HG03457 (cell line): ENCODE measurements at regions not wholly inside any gene's neighbourhood (a gene's known extent, or its start where the extent isn't known, plus 50 kb on each side); places are given as distances from the start of the nearest gene placed in this dataset.
"Not testable (repeated sequence)": the region's sequence is repeated elsewhere in the genome, so short reads cannot be mapped to it uniquely, and the experiment has no call there.

ENCODE experiments used
- ATAC-seq: cut with Tn5 transposase; IDR thresholded peaks from one replicate; pipeline ENCODE4 v1.9.1; 2021; ENCODE audit warnings: moderate number of reproducible peaks; ENCODE audit not compliant: unreplicated experiment

DNA sequence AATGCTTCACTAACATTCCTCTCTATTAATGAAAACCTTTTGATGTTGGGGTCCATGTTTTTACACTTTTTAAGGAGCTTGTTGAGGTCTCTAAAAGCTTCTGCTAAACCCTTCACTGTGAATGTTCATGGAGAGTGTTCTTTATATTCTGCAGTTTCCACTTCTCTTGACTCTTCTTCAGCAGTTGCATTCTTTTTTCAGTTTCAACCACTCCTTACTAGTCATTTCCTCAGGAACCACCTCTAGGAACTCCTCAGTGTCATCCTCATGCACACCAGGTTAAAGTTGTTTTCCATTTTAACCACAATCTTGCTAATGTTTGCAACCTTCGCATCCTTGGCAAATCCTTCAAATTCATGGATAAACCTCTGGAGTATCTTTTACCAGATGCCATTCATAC lies 821.6 kb downstream of the ANKRD7 start:
- ATAC-seq = no peak

DNA sequence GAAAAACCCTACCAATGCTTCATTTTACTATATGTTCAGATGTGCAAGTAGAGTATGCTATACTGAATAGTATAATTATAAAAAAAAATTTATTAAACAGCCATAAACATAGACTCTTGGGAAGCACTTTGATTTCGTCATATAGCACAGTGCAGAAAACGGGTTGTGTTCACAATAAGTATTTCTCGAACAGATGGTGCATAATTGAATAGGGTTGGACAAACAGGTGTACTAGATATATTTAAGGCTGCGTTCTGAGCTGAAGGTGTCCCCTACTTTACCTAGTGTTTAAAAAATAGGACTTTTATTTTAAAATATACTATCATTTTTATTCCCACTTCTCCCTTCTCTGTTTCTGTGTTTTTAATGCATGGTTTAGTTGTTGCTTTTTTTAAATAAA lies 841.5 kb downstream of the ANKRD7 start:
- ATAC-seq = no peak

DNA sequence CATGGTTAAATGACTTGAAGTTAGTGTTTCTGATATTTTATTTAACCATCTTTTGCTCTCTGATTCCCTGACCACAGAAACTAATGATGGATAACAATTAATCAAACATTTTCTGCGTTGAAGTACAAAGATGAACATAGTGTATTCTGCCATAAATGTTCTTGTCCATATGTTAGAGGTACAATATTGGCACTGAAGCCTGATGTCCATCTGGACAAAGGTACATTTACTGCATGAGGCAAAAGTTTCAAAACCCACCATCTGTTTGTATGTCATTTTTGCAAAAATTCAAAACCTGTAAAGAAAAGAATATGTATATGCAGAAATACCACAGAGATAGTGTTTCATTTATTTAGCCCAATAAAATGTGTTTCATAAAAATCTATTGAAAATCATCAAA lies 861.5 kb downstream of the ANKRD7 start:
- no peak for ATAC-seq

DNA sequence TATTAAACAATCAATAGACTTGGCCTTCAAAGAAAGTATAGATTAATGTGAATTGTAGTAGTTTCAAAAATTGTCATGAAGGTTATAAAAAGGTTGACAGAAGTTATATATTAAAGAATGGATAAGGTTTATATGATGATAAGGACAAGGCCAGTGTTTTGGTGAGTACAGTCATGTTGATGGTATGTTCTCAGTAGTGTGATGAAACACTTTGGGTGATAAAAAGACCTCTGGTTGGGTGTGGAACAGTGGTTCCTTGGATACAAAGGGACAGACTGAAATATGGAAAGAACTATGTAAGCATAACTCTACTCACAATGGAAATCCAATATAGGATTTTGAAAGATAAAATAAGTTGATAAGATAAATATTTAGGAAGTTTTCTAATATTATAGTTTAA lies 866.3 kb downstream of the ANKRD7 start:
- ATAC-seq = no peak

DNA sequence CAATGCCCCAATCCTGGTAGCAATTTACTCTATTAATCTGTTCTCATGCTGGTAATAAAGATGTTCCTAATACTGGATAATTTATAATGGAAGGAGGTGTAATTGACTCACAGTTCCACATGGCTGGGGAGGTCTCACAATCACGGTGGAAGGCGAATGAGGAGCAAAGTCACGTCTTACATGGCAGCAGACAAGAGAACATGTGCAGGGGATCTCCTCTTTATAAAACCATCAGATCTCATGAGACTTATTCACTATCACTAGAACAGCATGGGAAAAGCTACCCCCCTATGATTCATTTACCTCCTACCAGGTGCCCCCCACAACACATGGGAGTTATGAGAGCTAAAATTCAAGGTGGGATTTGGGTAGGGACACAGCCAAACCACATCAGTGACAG lies 872.2 kb downstream of the ANKRD7 start:
- no peak for ATAC-seq

DNA sequence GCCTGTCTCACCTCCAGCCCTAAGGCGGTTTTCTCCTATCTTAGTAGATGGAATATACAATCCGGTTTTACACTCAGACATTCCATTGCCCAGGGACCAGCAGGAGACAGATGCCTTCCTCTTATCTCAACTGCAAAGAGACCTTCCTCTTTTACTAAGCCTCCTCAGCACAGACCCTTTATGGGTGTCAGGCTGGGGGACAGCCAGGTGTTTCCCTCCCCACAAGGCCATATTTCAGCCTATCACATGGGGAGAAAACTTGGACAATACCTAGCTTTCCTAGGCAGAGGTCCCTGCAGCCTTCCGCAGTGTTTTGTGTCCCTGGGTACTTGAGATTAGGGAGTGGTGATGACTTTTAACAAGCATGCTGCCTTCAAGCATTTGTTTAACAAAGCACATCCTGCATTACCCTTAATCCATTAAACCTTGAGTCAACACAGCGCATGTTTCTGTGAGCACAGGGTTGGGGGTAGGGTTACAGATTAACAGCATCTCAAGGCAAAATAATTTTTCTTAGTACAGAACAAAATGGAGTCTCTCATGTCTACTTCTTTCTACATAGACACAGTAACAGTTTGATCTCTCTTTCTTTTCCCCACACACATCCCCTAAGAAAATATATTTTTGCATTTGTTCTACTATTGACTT lies 876.2 kb downstream of the ANKRD7 start:
- ATAC-seq = not testable (repeated sequence)

DNA sequence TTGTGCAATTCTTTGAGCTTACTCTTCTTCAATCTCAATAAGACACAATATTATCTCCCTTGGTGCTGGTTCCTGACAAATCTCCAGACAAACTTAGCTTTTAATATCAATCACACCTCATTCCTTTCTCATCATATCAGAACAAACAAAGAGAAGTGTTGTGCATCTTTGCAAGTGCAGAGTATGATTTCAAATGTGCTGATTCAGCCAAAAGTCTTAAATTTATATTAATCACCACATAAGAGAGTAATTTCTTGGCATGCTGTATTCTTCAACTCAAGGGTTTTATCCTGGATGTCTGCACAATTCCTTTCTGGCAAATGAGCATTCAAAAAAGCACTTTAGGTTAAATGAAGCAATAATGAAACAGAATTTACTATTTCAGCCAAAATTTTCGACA lies 877.8 kb downstream of the ANKRD7 start:
- no peak for ATAC-seq

DNA sequence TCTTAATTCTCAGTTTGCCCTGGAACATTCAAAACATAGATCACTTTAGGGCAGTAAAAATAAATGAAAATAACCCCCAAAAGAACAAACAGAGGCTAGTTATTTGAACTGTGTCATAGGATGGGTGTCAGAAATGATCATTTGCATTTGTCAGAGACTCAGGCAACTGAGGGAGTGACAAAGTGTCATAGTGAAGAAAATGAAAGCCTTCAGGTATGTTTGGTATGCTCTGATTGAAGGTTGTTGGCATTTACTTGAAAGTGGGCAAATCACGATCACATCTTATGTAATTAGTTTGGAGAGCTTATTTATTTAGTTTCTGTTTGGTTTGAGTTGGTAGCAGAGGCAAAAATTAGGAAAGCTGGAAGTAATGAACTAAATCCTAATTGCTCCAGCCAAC lies 880.9 kb downstream of the ANKRD7 start:
- no peak for ATAC-seq

DNA sequence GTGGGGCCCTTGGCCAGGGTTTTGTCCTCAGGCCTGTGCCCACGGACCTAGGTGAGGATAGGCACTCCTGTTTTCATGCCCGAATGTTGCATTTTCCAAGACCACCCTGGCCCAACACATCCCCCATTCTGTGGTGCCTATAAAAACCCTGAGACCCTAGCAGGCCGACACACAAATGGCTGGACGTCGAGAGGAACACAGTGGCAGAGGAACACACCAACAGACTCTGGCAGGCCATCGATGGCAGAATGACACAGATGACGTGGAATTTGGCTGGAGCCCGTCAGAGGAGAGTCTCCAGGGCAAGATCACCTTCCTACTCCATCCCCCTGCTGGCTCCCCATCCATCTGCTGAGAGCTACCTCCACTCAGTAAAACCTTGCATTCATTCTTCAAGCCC lies 898.8 kb downstream of the ANKRD7 start:
- no peak for ATAC-seq

DNA sequence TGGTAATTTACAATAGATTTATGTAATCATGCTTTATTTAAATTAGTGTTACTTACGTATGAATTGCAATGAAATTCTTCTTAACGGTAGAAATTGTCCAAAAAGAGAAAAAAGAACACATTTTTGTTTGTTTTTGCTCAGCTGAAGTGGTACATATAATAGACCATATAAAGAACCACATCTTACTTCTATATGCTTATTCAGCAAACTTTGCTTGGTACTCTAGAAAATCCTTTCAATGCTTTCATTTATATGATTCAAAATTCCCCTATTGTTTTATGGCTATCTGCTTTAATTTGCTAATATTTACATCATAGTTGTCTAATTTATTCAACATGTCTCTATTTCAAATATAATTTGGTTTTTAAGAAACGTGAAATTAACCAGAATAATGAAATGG lies 903.2 kb downstream of the ANKRD7 start:
- ATAC-seq = no peak

DNA sequence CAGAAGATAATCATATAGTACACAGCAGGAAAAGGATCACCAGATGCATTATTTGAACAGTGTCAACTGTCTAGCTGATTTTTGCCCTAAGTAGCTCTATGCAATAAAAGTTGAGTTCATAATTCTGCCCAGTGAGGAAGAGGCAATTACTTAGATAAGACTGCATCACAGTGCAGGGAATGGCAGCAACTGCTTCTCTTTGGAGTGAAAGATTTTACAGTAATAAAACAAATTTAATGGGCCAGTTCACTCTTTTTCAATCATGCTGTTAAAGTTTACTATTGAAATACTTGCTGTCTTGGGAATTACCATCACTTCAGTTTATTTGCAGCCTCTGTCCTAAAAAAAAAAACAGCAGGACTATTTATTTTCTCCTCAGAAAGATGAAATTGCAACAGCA lies 907.9 kb downstream of the ANKRD7 start:
- ATAC-seq = no peak

DNA sequence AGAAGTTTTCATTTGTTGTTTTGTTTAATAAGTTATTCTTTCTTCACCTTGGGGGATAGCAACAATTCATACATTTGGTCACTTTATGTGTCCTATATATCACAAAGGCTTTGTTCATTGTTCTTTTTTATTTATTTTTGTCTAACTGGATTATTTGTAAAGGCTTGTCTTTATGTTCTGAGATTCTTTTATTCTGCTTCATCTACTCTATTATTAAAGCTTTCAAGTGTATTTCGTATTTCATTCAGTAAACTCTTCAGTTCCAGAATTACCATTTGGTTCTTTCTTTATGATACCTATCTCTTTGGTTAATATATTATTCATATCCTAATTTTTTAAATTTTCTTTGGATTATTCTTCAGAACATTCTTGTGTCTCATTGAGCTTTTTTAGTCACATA lies 942.9 kb downstream of the ANKRD7 start:
- no peak for ATAC-seq

DNA sequence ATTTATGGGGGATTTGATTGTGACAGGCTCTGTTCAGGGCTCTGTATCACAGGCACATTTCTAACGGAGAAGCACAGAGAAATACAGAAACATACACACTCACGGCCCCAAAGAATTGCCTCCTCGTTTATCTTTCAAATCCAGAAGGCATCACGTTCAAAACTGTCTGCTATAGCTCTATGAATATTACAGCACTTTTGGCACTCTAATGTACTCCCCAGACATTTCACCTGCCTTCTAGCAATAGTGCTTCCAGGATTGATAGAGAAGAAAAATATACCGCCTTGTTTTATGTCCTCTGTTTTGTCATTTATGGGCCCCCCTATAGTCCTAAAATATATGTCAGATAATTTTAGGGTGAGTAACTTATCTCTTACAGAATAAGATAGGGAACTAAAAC lies 947.5 kb downstream of the ANKRD7 start:
- no peak for ATAC-seq

DNA sequence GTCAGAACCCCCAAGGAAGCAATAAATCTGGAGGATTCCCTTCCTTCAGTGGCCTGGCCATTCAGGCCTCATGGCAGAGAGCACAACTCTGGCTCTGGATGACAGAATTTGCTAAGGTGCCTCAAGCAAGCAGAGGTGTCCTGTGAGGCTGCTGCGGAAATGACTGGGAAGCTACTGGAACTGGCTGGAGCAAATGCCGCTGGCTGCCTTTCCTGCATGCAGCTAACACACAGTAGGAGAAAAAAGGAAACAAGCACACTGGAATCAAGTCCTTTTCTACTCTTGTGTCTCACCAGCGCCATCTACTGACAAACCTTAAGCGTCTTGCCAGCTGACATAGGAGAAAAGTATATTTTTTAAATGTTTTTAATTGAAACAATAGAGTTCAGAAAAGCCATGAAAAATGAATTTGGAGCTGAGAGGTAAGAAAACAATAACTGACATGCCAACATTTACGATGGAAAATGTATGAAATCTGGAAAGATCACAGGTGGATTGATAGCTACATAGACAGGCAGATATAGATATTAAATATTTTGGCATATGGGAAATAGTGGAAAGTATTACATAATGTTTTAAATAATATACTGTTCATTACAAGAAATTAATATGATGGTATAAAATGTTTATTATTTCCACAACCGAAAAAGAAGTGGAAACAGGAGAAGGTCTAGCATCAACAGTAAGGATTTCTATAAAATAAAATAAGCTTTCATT lies 951.6 kb downstream of the ANKRD7 start:
- no peak for ATAC-seq

DNA sequence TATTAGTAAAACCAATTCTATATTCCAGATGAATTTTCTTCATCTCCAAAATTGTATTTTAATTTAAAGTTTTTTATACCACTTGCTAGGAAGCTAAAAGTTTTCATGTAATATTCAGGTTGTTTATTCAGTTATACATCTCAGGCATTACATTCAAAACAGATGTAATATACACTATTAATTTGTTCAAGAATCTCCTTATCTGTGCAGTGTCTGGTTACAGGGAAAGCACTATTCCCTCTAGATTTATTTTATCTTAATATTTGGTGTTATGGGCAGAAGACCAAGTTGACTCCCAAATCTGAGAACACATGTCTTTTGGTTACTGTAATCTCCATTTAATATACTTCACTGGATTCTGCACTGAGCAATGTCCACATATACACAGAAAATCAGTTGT lies 953.4 kb downstream of the ANKRD7 start:
- ATAC-seq = no peak

DNA sequence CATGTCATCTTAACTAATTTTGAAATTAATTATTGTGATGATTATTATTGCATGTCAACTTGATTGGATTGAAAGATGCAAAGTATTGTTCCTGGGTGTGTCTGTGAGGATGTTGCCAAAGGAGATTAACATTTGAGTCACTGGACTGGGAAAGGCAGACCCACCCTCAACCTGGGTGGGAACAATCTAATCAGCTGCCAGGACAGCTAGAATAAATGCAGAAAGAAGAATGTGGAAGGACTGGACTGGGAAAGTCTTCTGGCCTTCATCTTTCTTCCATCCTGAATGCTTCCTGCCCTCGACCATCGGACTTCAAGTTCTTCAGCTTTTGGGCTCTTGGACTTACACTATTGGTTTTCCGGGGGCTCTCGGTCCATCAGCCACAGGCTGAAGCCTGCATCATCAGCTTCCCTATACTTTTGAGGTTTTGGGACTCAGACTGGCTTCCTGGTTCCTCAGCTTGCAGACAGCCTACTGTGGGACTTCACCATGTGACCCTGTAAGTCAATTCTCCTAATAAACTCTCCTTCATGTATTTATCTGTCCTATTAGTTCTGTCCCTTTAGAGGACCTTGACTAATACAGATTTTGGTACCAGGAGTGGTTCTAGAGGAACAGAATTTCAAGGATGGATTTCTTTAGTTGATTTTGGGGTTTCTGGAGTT lies 959.8 kb downstream of the ANKRD7 start:
- no peak for ATAC-seq

DNA sequence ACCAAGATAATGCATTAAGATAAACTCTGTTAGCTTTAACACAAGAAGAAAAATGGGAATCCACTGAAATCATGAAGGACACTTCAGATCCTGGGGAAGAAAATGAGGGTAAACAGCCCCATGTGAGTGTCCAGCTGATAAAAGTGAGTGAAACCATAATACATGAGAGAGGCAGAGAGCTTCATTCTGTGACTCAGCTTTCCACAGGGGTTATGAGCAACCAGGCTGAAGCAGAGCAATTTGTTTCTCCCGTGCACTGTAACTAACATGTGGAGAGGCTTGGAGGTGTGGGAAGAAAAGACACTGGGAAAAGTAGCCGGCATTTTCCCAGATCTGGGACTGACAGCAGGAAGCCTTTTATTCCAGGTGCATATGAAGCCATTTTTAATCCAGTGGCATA lies 971.7 kb downstream of the ANKRD7 start:
- no peak for ATAC-seq

DNA sequence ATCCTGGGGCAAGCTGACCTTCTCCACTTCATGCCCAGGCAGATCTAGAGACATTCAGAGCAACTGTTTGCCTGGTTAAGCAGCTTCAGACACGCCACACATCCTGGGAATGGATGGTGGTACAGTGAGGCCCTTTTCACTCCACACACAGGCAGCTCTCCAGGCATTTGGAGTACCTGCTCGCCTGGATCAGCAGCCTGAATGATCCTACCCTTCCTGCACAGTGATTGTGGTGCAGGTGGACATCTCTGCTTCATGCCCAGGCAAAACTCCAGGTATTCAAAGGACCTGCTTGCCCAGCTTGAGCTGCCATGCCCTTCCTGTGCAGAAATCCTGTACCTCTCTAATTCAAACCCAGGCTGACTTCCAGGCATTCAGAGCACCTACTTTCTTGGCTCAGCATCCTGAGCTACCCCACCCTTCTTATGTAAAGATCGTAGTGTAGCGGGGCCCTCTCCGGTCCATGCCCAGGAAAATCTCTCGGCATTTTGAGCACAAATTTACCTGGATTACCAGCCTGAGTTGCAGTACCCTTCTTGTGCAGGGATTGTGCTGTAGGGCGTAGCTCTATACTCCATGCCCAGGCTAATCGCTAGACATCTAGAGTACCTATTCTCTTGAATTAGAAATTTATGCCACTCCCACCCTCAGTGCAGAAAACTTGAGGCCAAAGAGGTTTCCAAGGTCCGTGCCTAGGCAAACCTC lies 972.8 kb downstream of the ANKRD7 start:
- ATAC-seq = no peak

DNA sequence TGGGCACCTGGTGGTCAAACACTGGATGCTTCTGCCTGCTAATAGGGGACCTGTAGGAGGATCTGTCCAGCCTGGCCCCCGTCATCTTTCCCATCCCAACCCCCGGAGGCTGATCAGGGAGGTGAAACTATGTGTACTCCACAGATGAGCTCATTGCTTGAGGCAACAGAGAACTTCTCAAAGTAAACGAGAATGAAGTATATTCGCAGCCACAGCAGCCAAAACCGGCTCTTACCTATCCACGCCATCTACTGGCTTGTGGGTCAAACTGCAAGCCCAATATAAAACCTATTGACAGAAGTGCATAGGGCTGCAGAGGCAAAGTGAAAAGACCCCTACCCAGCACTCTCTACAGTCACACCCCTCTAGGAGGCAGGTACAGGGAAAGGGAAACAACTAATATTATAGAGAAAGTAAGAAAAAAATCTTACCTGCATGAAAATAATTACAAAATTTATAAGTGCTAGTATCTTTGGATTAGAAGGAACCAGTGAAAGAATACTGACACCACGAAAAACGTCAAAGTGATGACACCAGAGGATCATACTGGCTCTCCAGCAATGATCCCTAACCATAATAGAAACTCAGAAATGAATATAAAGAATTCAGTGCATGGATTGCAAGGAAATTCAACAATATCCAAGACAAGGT lies 973.5 kb downstream of the ANKRD7 start:
- ATAC-seq = peak; percentile 94

DNA sequence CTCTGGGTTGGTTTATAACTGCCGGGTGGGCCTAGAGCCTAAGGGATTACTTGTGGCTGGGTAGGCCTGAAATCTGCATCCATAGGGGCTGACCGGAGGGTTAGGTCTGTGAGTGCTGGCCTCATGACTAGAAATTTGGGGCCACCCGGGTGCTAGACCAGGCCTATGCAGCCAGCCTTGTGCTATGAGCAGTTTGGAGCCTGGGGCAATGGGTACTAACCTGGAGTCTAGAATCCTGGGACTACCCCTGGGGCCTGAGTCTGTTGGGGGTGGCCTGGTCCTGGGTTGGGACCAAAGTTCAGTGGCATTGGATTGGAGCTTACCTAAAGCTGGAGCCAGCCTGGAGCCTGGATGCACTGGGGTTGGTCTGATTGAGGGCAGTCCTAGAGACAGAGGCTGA lies 995.2 kb downstream of the ANKRD7 start:
- ATAC-seq = no peak

DNA sequence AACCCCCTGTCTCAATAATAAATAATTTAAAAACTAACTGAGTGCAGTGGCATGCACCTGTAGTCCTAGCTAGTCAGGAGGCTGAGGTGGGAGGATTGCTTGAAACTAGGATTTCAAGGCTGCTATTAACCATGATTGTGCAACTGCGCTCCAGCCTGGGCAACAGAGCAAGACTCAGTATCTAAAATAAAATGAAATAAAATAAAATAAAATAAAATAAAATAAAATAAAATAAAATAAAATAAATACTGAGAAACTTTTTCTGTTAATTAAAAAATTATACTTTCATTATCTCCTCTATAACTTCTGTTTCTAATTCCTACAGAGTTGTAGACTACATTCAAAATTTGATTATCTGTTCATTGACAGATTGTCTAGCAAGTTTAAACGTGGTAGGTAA lies 999.4 kb downstream of the ANKRD7 start:
- ATAC-seq = no peak
